DMS53 (cell line): ENCODE measurements at regions not wholly inside any gene's neighbourhood (a gene's known extent, or its start where the extent isn't known, plus 50 kb on each side); places are given as distances from the start of the nearest gene placed in this dataset.
"Not testable (repeated sequence)": the region's sequence is repeated elsewhere in the genome, so short reads cannot be mapped to it uniquely, and the experiment has no call there.

Source experiments
- DNase-seq: peaks from one replicate; lab custom pipeline; 2025; lab: John Stamatoyannopoulos, UW

DNA sequence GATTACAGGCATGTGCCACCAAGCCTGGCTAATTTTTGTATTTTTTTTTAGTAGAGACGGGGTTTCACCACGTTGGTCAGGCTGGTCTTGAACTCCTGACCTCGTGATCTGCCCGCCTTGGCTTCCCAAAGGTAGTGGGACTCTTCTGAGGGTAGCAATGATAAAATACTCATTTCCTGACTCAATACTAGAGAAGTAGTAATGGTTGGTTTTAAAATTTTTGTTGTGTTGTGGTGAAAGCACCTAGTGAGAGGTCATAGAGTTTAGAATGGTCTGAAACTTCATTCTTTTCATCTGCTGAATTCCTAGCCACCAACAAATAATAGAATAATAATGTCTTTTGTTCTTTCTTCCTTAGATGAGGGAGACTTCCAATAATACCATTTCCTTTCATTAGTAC lies 422.1 kb downstream of the PSAT1 start:
- not testable (repeated sequence) for DNase-seq

GRCh38 chr9:78724896-78725295 lies 428.0 kb downstream of the PSAT1 start:
- DNase-seq, result no peak

DNA sequence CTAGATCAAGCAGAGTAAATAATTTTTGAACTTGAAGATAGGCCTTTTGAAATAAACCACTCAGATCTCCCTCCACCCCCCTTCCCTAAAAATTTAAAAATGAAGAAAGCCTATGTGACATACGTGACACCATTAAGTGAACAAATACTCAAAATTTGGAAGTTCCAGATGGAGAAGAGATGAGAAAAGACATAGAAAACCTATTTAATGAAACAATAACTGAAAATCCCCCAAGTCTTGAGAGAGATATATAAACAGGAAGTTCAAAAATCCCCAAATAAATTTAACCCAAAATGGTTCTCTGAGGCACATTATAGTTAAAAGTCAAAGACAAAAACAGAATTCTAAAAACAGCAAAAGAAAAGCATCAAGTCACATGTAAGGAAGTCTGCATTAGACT lies 428.6 kb downstream of the PSAT1 start:
- no peak for DNase-seq

GRCh38 chr9:78745331-78745730 lies 448.4 kb downstream of the PSAT1 start:
- DNase-seq, result no peak

DNA sequence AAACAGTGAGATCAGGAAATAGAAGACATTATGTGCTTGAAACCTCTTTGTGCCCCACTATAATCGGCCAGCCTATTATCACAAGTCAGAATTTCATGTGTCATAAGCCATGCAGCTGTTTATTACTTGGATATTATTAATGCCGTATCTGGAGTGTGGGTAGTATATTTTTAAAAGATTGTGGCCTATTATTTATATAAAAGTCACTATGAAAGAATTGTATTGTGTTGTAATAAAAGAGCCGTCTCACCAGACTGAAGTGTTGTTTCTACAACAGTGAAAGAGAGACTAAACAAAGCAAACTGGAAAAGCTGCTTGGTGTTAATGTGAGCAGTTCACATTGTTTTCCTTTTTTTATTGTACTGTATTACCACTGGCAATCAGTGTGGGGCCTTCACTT lies 449.1 kb downstream of the PSAT1 start:
- no peak for DNase-seq

DNA sequence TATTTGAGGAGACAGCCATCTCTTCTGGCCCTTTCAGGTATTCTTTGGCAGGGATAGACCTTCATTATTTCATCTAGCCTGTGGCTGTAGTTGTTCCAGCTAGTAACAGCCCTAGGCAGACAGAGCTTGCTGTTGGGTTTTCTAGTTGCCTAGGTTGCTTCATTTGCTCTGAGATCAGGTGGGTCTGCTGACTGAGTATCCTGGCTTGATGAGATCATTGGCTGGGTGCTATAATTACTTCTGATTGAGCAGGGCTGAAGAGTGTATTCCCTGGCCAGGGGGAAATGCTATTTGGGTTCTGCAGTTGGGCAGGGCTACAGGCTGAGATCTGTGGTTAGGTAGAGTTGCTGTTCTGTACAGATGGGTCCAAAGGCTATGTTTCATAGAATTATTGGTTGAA lies 456.1 kb downstream of the PSAT1 start:
- DNase-seq, result no peak

DNA sequence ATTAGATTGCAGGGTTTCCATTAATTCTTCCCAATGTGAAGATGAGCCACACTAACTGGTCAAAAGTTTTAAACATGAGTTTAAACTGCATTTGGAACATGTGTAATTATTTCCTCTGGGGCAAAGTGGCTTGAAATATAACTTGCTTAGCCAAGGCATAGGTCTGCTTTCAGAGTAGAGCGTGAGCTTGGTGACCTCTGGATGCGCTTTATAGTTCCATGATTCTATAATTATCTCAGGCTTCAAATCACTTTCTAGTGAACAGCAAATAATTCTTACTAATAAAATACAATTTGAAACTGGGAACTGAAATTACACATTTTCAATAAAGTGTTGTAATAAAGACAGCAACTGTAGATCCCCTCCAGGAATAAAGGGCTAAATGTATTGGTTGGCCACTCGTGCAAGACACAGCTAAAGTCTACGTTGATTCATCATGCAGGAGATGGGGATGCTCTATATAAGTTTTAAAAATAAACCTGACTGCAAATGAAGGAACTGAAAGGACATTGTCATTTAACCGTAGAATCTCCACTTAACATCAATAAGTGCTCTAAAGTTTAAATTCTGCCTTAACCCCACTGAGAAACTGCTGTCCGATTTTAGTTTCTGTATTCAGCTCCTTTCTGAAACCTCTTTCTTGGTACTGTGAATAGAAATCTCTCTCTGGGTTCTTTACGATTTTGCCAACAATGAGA lies 460.0 kb downstream of the PSAT1 start:
- DNase-seq, result no peak

DNA sequence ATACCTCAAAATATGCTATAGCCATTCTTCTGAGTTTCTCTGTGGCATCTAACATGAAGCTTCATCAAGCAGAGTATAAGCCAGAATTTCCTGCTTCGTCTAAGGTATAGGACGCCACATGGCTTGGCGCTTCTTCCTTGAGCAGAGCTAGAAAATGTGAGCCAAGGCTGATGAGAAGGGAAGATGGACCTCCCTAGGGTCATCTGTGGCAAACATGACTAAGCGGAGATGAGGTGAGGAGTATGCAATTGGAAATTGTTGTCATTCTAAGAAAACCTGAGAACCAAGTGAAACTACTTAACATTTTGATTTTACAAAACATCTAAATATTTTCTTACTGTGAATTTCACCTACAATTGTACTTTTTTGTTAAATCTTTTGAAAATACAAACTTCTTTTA lies 466.5 kb downstream of the PSAT1 start:
- DNase-seq, result no peak

- no peak for DNase-seq
Observed at GRCh38 chr9:78765861-78766260, 468.9 kb downstream of the PSAT1 start.

GRCh38 chr9:78767490-78767889 lies 470.6 kb downstream of the PSAT1 start:
- no peak for DNase-seq

DNA sequence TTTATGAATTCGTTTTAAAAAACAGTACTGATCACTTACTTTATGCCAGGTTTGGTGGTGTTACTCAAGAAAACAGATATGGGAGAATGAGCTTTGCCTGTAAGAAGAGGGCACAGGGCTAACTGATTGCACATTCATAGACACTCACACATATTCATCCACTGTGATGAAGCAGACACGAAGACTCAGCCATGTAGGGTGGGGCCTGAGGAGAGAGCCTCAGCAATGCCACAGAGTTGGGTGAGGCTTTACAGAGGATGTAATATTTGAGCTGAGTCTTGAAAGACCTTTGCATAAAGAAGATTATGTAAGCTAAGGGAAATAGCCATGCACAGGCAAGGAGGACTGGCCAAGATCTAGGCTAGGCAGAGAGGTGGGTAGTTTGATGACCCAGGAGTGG lies 472.8 kb downstream of the PSAT1 start:
- no peak for DNase-seq

- no peak for DNase-seq
Observed at GRCh38 chr9:78775211-78775610, 478.3 kb downstream of the PSAT1 start.

DNA sequence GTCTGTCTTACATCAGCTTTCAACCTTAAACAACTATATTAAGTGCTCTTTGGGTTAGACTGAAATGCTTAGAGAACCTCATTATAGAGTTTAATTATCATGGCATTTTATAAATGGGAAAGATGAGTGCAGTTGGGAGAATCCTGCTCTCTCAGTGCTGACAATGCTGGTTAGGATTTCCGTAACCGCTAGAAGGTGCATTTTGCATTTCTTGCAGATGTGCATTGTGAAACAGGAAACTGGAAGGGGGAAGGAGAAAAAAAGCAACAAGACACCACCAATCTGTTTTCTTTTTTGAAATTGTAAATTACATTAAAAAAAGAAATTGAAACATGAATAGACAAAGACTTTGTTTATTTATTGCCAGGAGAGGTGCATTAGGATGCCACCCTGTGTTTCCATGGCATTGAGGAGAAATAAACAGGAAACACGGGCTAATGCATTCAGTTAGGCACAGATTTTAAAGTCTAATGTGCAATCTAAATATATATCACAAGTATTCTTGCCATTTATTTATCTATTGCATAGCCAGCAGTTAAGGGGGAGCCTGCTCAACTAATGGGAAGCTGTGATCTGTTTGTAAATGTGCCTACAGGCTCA lies 478.9 kb downstream of the PSAT1 start:
- no peak for DNase-seq

DNA sequence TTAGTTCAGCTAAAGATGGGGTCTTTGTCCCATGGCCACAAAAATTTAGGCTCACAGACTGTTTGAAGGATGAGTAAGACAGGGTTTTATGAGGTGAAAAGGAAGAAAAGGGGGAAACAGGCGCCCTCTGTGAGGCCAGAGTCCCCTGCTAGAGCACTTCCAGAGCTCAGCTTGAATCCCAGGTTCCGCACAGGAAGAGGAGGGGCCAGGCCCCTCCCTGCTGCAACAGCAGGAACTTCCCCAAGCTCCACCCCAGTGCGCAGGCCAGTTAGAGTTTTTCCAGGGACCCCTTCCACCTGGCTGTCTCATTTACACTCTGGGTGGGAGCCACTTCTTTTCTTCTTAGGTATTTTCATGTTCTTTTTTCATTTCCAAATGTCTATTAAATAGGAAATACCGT lies 480.8 kb downstream of the PSAT1 start:
- no peak for DNase-seq

DNA sequence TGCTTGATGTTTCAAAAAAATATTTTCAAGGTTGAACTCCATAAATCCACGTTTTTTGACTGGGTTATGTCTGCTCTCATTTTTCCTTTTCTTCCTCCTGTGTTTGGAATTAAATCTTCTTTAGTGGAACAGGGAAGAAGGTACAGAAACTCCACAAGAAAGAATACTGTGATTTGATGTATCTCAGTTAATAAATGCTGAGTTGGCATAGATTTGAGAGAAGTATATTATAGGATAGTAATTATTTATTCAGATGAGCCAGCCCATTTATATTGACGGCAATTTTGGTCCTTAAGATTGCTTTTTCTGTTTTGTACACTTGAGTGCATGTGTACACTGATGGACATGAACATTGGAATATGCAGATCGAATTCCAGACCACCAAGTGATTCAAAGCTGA lies 481.4 kb downstream of the PSAT1 start:
- DNase-seq, result no peak

DNA sequence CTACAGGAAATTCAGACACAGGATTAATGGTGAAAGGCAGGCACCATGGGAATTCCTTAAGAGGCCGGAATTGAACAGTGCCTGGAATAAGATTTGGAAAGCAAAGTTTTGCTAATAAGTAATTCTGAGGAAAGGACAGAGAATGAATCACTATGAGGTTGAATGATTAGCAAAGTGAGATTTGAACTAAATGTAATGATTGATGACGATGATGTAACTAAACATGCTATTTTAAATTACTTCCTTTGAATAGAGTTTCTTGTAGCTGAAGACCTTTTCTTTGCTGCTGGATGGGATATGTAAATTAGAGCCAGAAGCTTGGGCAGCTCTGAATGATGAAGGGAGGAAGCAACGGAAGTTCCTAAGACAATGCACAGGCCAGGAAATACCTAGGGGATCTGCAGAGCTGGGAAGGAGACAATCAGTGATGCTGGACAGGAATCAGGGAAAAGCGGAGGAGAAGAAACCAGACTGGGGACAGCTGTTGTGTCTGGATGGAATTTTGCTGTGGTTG lies 482.0 kb downstream of the PSAT1 start:
- DNase-seq, result no peak

DNA sequence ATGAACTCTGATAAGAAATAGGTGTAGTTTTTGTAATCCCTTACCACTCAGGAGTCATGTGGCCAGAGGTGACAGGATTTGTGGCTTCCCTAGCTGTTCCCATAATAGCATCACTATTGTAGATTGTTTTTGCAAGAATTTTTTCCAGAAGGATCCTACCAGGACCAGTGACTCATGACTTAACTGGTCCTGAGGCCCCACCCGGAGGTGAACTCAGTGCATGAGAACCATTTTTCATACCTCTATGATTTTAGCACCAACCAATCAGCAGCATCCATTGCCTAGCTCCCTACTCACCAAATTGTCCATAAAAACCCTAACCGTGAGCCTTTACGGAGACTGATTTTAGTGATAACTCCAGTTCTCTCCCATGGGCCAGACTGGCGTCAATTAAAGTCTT lies 484.8 kb downstream of the PSAT1 start:
- DNase-seq, result no peak

DNA sequence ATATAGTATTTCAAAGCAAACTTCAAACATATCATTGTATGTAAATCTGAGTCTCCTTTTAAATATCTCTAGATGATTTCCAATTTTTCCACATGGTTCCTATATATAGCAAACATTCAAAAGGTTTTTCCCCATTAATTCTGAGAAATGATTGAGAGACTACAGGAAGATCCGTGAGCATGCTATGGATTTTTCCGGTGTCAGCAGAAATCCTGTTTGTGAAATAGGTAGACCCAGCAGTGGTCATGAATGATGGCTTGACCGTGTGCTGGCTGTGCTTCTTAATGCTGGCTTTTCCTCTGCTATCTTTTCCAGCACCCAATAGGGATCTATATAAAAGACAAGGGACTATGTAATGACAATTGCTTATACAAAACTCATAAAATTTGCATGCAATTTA lies 485.3 kb downstream of the PSAT1 start:
- no peak for DNase-seq

- DNase-seq, result no peak
Observed at GRCh38 chr9:78782858-78783257, 485.9 kb downstream of the PSAT1 start.

- peak; percentile 10 for DNase-seq
Observed at GRCh38 chr9:78783743-78784142, 486.8 kb downstream of the PSAT1 start.

- no peak for DNase-seq
Observed at GRCh38 chr9:78786794-78787193, 489.9 kb downstream of the PSAT1 start.

- no peak for DNase-seq
Observed at GRCh38 chr9:78788101-78788500, 491.2 kb downstream of the PSAT1 start.

GRCh38 chr9:78791779-78792178 lies 494.9 kb downstream of the PSAT1 start:
- no peak for DNase-seq

DNA sequence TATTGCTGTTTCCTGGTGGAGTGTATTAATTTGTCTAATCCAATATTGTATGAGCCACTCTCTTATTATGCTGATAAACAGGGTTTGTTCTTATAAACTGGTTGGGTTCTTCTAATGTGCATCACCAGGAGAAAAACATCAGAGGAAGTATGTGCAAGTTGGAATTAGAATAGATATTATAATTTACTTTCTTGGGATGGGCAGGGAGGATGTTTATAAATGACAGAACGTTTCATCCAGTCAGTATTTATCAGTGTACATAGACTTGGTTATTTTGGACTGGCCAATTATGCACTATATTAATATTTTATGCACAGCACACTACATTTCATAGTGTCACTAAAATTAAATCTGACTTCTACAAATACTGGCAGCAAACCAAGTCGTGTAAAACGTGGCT lies 495.8 kb downstream of the PSAT1 start:
- DNase-seq, result no peak
